Dendritic cell treated with granulocyte-macrophage colony-stimulating factor and Interleukin-4, amounts not matched to agents 40 ng/mL and 50 ng/mL, for 4 days (primary cell): ENCODE measurements at regions not wholly inside any gene's neighbourhood (a gene's known extent, or its start where the extent isn't known, plus 50 kb on each side); places are given as distances from the start of the nearest gene placed in this dataset.

Experiments
- H3K27ac Mint-ChIP-seq: one replicate; pipeline ENCODE4 v1.8.0; 2022; ENCODE audit warnings: mild to moderate bottlenecking, mixed read lengths
- H3K27me3 Mint-ChIP-seq: one replicate; pipeline ENCODE4 v1.8.0; 2022; ENCODE audit warnings: mild to moderate bottlenecking, mixed read lengths
- H3K36me3 Mint-ChIP-seq: one replicate; pipeline ENCODE4 v1.8.0; 2022; ENCODE audit warnings: low read depth, mixed read lengths
- H3K4me1 Mint-ChIP-seq: one replicate; pipeline ENCODE4 v1.8.0; 2022; ENCODE audit warnings: low read depth, mixed read lengths
- H3K4me3 Mint-ChIP-seq: one replicate; pipeline ENCODE4 v1.8.0; 2022; ENCODE audit warnings: mild to moderate bottlenecking, moderate library complexity, mixed read lengths
- H3K9me3 Mint-ChIP-seq: one replicate; pipeline ENCODE4 v1.8.0; 2022; ENCODE audit warnings: mixed read lengths
- intact Hi-C: fragments of 100-400 bp; cut with micrococcal nuclease; formaldehyde crosslinking; loops from one replicate; pipeline ENCODE4 v1.15.0; 2022

- Mint-ChIP-seq H3K36me3 (no peaks in the 10 kb centered on the region), H3K4me3 (no peak overlapping the region), H3K9me3 (peaks cover 32% of the 10 kb centered on the region), H3K27ac (no peak overlapping the region), H3K4me1 (no peaks in the 10 kb centered on the region), H3K27me3 (no peaks in the 10 kb centered on the region)
- intact Hi-C loops = no loop called here
Measured at GRCh38 chr9:31467075-31467474, 917.4 kb upstream of the ACO1 start.

DNA sequence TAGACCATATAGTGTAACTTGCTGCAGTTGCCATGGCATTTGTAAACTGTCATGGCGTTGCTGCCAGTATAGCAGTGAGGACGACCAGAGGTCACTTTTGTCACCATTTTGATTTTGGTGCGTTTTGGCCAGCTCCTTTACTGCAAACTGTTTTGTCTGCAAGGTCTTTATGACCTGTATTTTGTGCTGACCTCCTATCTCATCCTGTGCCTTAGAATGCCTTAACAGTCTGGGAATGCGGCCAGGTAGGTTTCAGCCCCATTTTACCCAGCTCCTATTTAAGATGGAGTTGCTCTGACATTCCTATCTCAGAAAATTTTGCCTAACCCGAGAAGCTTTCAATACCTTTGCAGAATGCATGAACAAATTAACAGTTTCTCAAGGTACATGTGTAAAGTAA lies 914.4 kb upstream of the ACO1 start:
- intact Hi-C loops = no loop called here
- Mint-ChIP-seq H3K4me1 (no peaks in the 10 kb centered on the region), H3K36me3 (no peaks in the 10 kb centered on the region), H3K27ac (no peak overlapping the region), H3K9me3 (peaks cover 32% of the 10 kb centered on the region), H3K4me3 (no peak overlapping the region), H3K27me3 (no peaks in the 10 kb centered on the region)

- no peak overlapping the region for H3K4me3 Mint-ChIP-seq
- H3K27me3 Mint-ChIP-seq = no peaks in the 10 kb centered on the region
- H3K9me3 Mint-ChIP-seq = peaks cover 32% of the 10 kb centered on the region
- intact Hi-C loops = no loop called here
- H3K36me3 Mint-ChIP-seq = no peaks in the 10 kb centered on the region
- H3K27ac Mint-ChIP-seq = no peak overlapping the region
- H3K4me1 Mint-ChIP-seq = no peaks in the 10 kb centered on the region
Measured at GRCh38 chr9:31471010-31471409, 913.4 kb upstream of the ACO1 start.

DNA sequence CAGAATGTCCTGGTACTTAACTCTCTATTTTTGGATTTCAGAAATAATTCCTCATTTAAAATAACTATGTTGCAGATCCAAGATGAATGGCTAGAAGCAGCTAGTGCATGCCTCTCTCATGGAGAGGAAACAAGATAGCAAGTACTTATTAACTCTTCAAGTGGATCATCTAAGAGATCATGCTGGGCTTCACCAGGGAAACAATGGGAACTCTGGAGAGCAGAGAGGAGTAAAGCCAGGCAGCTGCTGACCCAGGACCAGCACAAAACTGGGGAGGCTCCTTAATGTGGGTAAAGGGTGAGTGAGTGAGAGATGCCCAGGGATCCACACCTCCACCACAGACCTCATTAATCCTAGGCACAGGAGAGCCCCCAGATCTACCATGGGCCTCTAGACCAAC lies 897.8 kb upstream of the ACO1 start:
- Mint-ChIP-seq H3K9me3 (peaks cover 8% of the 10 kb centered on the region), H3K4me3 (no peak overlapping the region), H3K4me1 (no peaks in the 10 kb centered on the region), H3K27ac (no peak overlapping the region), H3K36me3 (no peaks in the 10 kb centered on the region), H3K27me3 (no peaks in the 10 kb centered on the region)
- intact Hi-C loops = no loop called here

DNA sequence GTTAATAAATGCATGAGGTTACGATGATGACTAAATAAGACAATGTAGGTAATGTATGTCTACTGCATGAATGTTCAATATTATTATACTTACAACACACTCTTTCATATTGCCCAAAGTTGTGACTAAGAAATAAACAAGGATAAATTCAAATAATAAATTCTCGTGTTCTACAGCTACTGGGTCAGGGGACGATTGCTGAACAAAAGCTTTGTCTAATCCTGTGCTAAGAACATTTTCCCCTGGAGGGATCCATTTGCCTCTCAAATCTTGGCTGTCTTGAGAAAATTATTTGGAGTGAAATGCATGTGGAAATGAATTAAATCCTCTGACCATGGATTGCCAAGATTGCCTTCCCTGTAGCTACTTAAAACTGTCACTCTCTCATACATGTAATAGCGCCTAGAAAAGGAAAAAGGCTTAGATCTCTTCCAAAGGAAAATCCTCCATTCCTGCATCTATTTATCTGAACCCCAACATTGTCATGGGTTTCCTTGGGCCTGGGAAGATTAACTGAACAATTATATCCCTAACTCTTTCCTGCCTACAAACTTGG lies 893.8 kb upstream of the ACO1 start:
- no peak overlapping the region for H3K4me3 Mint-ChIP-seq

DNA sequence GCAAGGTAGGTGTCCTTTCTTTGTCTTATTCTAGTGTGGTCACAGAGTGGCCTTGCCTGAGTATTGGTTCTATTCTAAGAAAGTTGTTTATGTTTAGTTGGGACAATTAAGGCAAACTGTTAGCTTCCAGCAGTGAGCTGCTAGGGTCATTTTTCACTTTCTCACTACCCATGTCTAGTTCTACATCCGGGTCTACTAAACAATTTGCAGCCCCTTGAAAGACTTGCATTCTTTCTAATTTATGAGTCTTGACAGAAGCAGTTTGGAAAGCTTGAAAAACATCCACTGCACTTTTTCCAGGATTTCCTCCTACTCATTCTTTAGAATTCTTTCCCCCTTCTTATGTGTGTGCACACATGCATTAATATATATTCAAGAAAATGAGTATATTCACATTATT lies 892.2 kb upstream of the ACO1 start:
- no peaks in the 10 kb centered on the region for H3K36me3 Mint-ChIP-seq

More for the DNA sequence above, 893.8 kb upstream of the ACO1 start:
- no peak overlapping the region for H3K27ac Mint-ChIP-seq
- peaks cover 8% of the 10 kb centered on the region for H3K9me3 Mint-ChIP-seq
- no peaks in the 10 kb centered on the region for H3K27me3 Mint-ChIP-seq
- intact Hi-C loops = no loop called here
- no peaks in the 10 kb centered on the region for H3K36me3 Mint-ChIP-seq
- no peaks in the 10 kb centered on the region for H3K4me1 Mint-ChIP-seq

DNA sequence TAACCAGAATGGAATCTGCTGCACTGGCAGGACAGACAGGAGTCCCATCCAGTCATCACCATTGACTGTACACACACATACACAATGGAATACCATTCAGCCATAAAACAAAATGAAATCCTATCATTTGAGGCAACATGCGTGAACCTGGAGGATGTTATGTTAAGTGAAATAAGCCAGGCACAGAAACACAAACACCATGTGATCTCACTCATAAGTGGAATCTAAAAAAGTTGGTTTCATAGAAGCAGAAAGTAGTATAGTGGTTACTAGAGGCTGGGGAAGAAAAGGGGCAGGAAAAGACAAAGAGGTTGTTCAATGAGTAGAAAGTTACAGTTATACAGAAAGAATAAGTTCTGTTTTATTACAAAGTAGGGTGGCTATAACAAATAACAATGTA lies 884.0 kb upstream of the ACO1 start:
- no peak overlapping the region for H3K27ac Mint-ChIP-seq
- no peaks in the 10 kb centered on the region for H3K4me1 Mint-ChIP-seq
- H3K27me3 Mint-ChIP-seq = no peaks in the 10 kb centered on the region
- intact Hi-C loops = no loop called here
- no peaks in the 10 kb centered on the region for H3K36me3 Mint-ChIP-seq
- peaks cover 9% of the 10 kb centered on the region for H3K9me3 Mint-ChIP-seq
- no peak overlapping the region for H3K4me3 Mint-ChIP-seq

More for the DNA sequence above, 892.2 kb upstream of the ACO1 start:
- no peak overlapping the region for H3K27ac Mint-ChIP-seq
- peaks cover 9% of the 10 kb centered on the region for H3K9me3 Mint-ChIP-seq
- no peak overlapping the region for H3K4me3 Mint-ChIP-seq
- intact Hi-C loops = no loop called here
- no peaks in the 10 kb centered on the region for H3K4me1 Mint-ChIP-seq
- H3K27me3 Mint-ChIP-seq = no peaks in the 10 kb centered on the region

DNA sequence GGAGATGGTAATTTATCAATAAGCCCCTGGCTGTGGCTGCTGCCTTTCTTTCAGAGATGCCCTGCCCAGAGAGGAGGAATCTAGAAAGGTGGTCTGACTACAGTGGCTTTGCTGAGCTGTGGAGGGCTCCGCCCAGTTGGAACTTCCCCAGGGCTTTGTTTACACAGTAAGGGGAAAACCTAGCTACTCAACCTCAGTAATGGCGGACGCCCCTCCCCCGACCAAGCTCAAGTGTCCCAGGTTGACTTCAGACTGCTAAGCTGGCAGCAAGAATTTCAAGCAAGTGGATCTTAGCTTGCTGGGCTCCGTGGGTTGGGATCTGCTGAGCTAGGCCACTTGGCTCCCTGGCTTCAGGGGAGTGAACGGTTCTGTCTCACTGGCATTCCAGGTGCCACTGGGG lies 865.4 kb upstream of the ACO1 start:
- Mint-ChIP-seq H3K4me3 (no peak overlapping the region), H3K27me3 (no peaks in the 10 kb centered on the region), H3K27ac (no peak overlapping the region), H3K4me1 (no peaks in the 10 kb centered on the region), H3K9me3 (peaks cover 24% of the 10 kb centered on the region), H3K36me3 (no peaks in the 10 kb centered on the region)
- intact Hi-C loops = no loop called here

- Mint-ChIP-seq H3K9me3 (peaks cover 24% of the 10 kb centered on the region), H3K27me3 (no peaks in the 10 kb centered on the region), H3K4me1 (no peaks in the 10 kb centered on the region), H3K27ac (no peak overlapping the region), H3K36me3 (no peaks in the 10 kb centered on the region), H3K4me3 (no peak overlapping the region)
- intact Hi-C loops = no loop called here
Measured at GRCh38 chr9:31519424-31519823, 865.0 kb upstream of the ACO1 start.

DNA sequence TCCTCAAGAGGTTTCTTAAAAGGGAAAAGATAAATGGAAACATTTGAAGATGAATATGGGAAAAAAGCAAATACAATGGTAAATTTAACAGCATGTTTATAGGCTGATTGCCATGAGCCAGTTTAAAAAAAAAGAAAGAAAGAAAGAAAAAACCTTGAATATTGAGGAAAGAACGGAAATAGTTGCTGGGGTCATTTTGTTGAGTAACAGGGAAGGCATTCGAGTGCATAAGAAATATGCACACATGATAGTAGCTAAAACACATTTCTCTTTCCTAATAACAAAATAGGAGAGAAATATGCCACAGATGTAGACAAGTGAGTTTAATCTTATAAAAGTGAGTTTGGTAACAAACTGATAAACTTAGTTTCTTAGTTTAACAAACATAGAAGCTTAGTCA lies 864.6 kb upstream of the ACO1 start:
- Mint-ChIP-seq H3K4me3 (no peak overlapping the region), H3K9me3 (peaks cover 24% of the 10 kb centered on the region), H3K27ac (no peak overlapping the region), H3K27me3 (no peaks in the 10 kb centered on the region), H3K4me1 (no peaks in the 10 kb centered on the region), H3K36me3 (no peaks in the 10 kb centered on the region)
- intact Hi-C loops = no loop called here

GRCh38 chr9:31520301-31521085 lies 864.0 kb upstream of the ACO1 start:
- H3K36me3 Mint-ChIP-seq = no peaks in the 10 kb centered on the region
- intact Hi-C loops = no loop called here
- H3K27me3 Mint-ChIP-seq = no peaks in the 10 kb centered on the region
- H3K4me3 Mint-ChIP-seq = no peak overlapping the region
- H3K4me1 Mint-ChIP-seq = no peaks in the 10 kb centered on the region
- H3K9me3 Mint-ChIP-seq = peaks cover 24% of the 10 kb centered on the region
- no peak overlapping the region for H3K27ac Mint-ChIP-seq

GRCh38 chr9:31535651-31536050 lies 848.8 kb upstream of the ACO1 start:
- H3K9me3 Mint-ChIP-seq = no peaks in the 10 kb centered on the region
- intact Hi-C loops = no loop called here
- no peaks in the 10 kb centered on the region for H3K27me3 Mint-ChIP-seq
- H3K4me1 Mint-ChIP-seq = no peaks in the 10 kb centered on the region
- no peaks in the 10 kb centered on the region for H3K36me3 Mint-ChIP-seq
- H3K27ac Mint-ChIP-seq = no peak overlapping the region
- H3K4me3 Mint-ChIP-seq = no peak overlapping the region

- intact Hi-C loops = no loop called here
- H3K36me3 Mint-ChIP-seq = no peaks in the 10 kb centered on the region
- H3K27ac Mint-ChIP-seq = no peak overlapping the region
Measured at GRCh38 chr9:31536471-31536870, 848.0 kb upstream of the ACO1 start.

GRCh38 chr9:31541721-31542281 lies 842.6 kb upstream of the ACO1 start:
- H3K27ac Mint-ChIP-seq = no peak overlapping the region
- no peaks in the 10 kb centered on the region for H3K9me3 Mint-ChIP-seq
- H3K36me3 Mint-ChIP-seq = no peaks in the 10 kb centered on the region
- no peaks in the 10 kb centered on the region for H3K27me3 Mint-ChIP-seq
- intact Hi-C loops = no loop called here
- no peak overlapping the region for H3K4me3 Mint-ChIP-seq
- no peaks in the 10 kb centered on the region for H3K4me1 Mint-ChIP-seq

More at GRCh38 chr9:31536471-31536870, 848.0 kb upstream of the ACO1 start:
- no peaks in the 10 kb centered on the region for H3K9me3 Mint-ChIP-seq
- no peak overlapping the region for H3K4me3 Mint-ChIP-seq
- H3K4me1 Mint-ChIP-seq = no peaks in the 10 kb centered on the region
- H3K27me3 Mint-ChIP-seq = no peaks in the 10 kb centered on the region
